ENCODE measurements at regions not wholly inside any gene's neighbourhood (a gene's known extent, or its start where the extent isn't known, plus 50 kb on each side); places are given as distances from the start of the nearest gene placed in this dataset.

DNA sequence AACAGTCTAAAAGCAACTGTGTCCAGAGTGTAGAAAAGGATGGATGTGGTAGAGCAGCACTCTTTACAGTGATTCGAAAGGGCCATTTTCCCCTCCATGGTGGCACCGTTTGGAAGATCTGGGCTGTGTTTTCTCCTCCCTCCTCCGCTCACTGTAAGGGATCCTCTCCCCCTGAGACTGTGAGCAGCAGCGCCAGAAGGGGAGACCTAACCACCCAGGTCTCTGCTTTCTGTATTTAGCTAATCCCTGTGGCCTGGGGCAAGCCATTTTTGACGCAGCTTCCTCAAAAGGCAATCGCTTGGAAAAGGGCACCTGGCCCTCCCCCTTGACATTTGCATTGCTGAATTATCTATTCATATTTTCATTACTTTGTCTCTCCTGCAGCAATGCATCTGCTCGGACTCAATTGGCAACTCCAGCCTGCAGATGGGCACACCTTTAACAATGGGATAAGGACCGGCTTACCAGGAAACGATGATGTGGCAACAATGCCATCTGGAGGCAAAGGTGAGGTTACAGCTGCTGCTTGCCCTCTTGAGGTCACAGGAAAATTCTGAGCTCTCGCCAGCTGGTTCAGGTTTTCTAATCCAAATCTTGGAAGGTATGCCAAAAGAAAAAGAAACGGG lies 244.3 kb upstream of the WWC1 start:
- TF ChIP-seq POLR2A (IDR thresholded peaks at IDR 0.05; ENCODE audit: low read length), result no peak
- TF ChIP-seq GATA1 (IDR thresholded peaks at IDR 0.05; ENCODE audit: low read depth, low read length), result no peak
